ENCODE measurements at regions not wholly inside any gene's neighbourhood (a gene's known extent, or its start where the extent isn't known, plus 50 kb on each side); places are given as distances from the start of the nearest gene placed in this dataset.

- Histone ChIP-seq H3K27me3 (ENCODE audit: control insufficient read depth, insufficient read depth, low read length) (no peaks in the 10 kb centered on the region), H4K20me1 (ENCODE audit: control insufficient read depth, extremely low read depth, insufficient read depth, low read length) (no peaks in the 10 kb centered on the region), H3K4me3 (replicated peaks in 1 of 4; ENCODE audit: control extremely low read depth in 1 of 4, insufficient read depth in 1 of 4, low read depth in 3 of 4, low read length in 4 of 4) (no peak overlapping the region), H3K9ac (ENCODE audit: insufficient read depth, low read length) (no peak overlapping the region), H3K4me1 (ENCODE audit: control insufficient read depth, extremely low read depth, insufficient read depth, low read length) (no peaks in the 10 kb centered on the region), H3K36me3 (ENCODE audit: control insufficient read depth, insufficient read depth, low read length) (no peaks in the 10 kb centered on the region), H2AFZ (ENCODE audit: low read length) (no peak overlapping the region), H3K27ac (ENCODE audit: insufficient read depth, low read length) (no peak overlapping the region), H3K79me2 (ENCODE audit: control insufficient read depth, insufficient read depth, low read length) (no peaks in the 10 kb centered on the region), H3K4me2 (ENCODE audit: extremely low read depth, insufficient read depth, low read length) (no peak overlapping the region), H3K9me3 (ENCODE audit: control insufficient read depth, insufficient read depth, low read depth, low read length) (no peaks in the 10 kb centered on the region)
- TF ChIP-seq, protein P1, sequence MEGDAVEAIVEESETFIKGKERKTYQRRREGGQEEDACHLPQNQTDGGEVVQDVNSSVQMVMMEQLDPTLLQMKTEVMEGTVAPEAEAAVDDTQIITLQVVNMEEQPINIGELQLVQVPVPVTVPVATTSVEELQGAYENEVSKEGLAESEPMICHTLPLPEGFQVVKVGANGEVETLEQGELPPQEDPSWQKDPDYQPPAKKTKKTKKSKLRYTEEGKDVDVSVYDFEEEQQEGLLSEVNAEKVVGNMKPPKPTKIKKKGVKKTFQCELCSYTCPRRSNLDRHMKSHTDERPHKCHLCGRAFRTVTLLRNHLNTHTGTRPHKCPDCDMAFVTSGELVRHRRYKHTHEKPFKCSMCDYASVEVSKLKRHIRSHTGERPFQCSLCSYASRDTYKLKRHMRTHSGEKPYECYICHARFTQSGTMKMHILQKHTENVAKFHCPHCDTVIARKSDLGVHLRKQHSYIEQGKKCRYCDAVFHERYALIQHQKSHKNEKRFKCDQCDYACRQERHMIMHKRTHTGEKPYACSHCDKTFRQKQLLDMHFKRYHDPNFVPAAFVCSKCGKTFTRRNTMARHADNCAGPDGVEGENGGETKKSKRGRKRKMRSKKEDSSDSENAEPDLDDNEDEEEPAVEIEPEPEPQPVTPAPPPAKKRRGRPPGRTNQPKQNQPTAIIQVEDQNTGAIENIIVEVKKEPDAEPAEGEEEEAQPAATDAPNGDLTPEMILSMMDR (conservative IDR thresholded peaks at IDR 0.05 in 1 of 2, IDR thresholded peaks at IDR 0.05 in 1 of 2; ENCODE audit: low read depth in 1 of 2, low read length in 2 of 2), result no peak
- no peak for TF ChIP-seq EZH2 (IDR thresholded peaks at IDR 0.05; ENCODE audit: low read length, missing control alignments)
- no peak for DNase-seq (ENCODE audit: low read depth in 2 of 2)
Measured at GRCh38 chr1:239537795-239538194, 151.4 kb downstream of the CHRM3 start.

DNA sequence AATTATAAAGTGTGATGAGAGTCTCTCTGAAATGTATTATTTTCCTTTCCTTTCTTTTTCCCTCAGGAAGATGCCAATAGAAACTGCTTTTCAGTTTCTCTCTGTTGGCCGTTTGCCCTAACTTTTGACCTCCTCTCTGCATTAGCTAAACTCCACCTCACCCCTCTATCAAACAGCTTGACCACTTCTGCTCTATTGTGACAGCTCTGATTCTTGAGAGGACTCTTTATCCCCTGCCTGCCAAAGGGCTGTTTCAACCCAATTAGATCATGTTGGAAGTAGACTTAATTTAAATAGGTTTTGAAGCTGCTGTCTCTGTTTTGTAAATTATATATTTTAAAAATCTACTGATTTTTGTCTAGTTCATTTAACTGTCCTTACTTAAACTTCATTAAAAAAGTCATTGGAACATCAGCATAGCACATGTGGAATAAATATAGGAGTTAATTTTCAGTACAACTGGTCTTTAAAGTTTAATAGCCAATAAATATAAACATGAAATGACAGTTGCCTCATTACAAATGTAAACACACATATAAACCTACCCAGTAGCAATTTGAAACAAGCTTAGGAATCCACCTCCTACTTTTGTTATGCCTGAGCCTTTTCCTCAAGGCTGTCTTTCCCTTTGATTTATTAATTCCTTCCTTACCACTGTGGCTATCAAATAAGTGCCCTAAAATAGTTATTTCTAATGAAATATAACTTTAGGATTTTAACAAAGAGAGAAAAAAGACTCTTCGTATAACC, 152.0 kb downstream of the CHRM3 start:
- Histone ChIP-seq H3K27ac (ENCODE audit: insufficient read depth, low read length) (no peak overlapping the region), H3K9me3 (ENCODE audit: control insufficient read depth, insufficient read depth, low read depth, low read length) (no peaks in the 10 kb centered on the region), H3K9ac (ENCODE audit: insufficient read depth, low read length) (no peak overlapping the region), H2AFZ (ENCODE audit: low read length) (no peak overlapping the region), H3K4me1 (ENCODE audit: control insufficient read depth, extremely low read depth, insufficient read depth, low read length) (no peaks in the 10 kb centered on the region), H3K4me2 (ENCODE audit: extremely low read depth, insufficient read depth, low read length) (no peak overlapping the region), H3K4me3 (replicated peaks in 1 of 4; ENCODE audit: control extremely low read depth in 1 of 4, insufficient read depth in 1 of 4, low read depth in 3 of 4, low read length in 4 of 4) (no peak overlapping the region), H3K36me3 (ENCODE audit: control insufficient read depth, insufficient read depth, low read length) (no peaks in the 10 kb centered on the region), H4K20me1 (ENCODE audit: control insufficient read depth, extremely low read depth, insufficient read depth, low read length) (no peaks in the 10 kb centered on the region), H3K27me3 (ENCODE audit: control insufficient read depth, insufficient read depth, low read length) (no peaks in the 10 kb centered on the region), H3K79me2 (ENCODE audit: control insufficient read depth, insufficient read depth, low read length) (no peaks in the 10 kb centered on the region)
- TF ChIP-seq, protein P1 (conservative IDR thresholded peaks at IDR 0.05 in 1 of 2, IDR thresholded peaks at IDR 0.05 in 1 of 2; ENCODE audit: low read depth in 1 of 2, low read length in 2 of 2), result no peak
- TF ChIP-seq EZH2 (IDR thresholded peaks at IDR 0.05; ENCODE audit: low read length, missing control alignments), result no peak
- peak in 1 of 2 donors; percentile 1 for DNase-seq (ENCODE audit: low read depth in 2 of 2)

DNA sequence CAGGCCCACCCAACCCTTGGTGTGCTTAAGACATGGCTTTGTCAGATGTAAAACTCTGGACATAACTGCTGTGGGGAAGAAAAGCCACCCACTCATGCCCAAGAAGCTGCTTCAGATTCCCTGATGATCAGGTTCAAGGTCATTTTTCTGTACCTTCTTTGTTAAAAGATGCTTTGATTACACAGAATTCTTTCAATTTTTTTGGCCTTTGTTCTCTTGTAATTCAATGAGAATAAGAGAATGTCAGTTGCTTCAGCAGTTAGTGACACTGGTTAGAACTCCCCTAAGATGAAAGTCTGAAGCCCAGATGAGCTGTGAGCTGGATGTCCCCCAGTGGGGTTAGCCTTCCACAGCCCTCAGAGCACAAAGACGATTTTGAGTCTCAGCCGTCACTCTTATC, 152.7 kb downstream of the CHRM3 start:
- Histone ChIP-seq H3K36me3 (ENCODE audit: control insufficient read depth, insufficient read depth, low read length) (no peaks in the 10 kb centered on the region), H3K9me3 (ENCODE audit: control insufficient read depth, insufficient read depth, low read depth, low read length) (no peaks in the 10 kb centered on the region), H3K27ac (ENCODE audit: insufficient read depth, low read length) (no peak overlapping the region), H3K4me1 (ENCODE audit: control insufficient read depth, extremely low read depth, insufficient read depth, low read length) (no peaks in the 10 kb centered on the region), H3K4me3 (replicated peaks in 1 of 4; ENCODE audit: control extremely low read depth in 1 of 4, insufficient read depth in 1 of 4, low read depth in 3 of 4, low read length in 4 of 4) (no peak overlapping the region), H3K79me2 (ENCODE audit: control insufficient read depth, insufficient read depth, low read length) (no peaks in the 10 kb centered on the region), H2AFZ (ENCODE audit: low read length) (no peak overlapping the region), H3K4me2 (ENCODE audit: extremely low read depth, insufficient read depth, low read length) (no peak overlapping the region), H3K9ac (ENCODE audit: insufficient read depth, low read length) (no peak overlapping the region), H4K20me1 (ENCODE audit: control insufficient read depth, extremely low read depth, insufficient read depth, low read length) (no peaks in the 10 kb centered on the region), H3K27me3 (ENCODE audit: control insufficient read depth, insufficient read depth, low read length) (no peaks in the 10 kb centered on the region)
- no peak for TF ChIP-seq EZH2 (IDR thresholded peaks at IDR 0.05; ENCODE audit: low read length, missing control alignments)
- TF ChIP-seq, protein P1 (conservative IDR thresholded peaks at IDR 0.05 in 1 of 2, IDR thresholded peaks at IDR 0.05 in 1 of 2; ENCODE audit: low read depth in 1 of 2, low read length in 2 of 2), result no peak
- DNase-seq (ENCODE audit: low read depth in 2 of 2), result no peak
